Left lung (tissue), 4 donors: ENCODE measurements at regions not wholly inside any gene's neighbourhood (a gene's known extent, or its start where the extent isn't known, plus 50 kb on each side); places are given as distances from the start of the nearest gene placed in this dataset.
A peak's percentile ranks its signal among the peaks of the same experiment; 100 is the strongest.

Experiments
- ATAC-seq: fragments of 200-7000 bp; cut with Tn5 transposase; one replicate; pipeline ENCODE4 v1.9.1; 2020; ENCODE audit warnings: moderate library complexity
- DNase-seq, 4 donors: peaks; one replicate each; pipeline ENCODE4 v3.0.0-alpha.2; 2013 to 2020
- H3K27ac ChIP-seq, 2 donors: fragments of 200-600 bp; sonication (generic) in 1 of 2; one replicate each; pipeline versions ENCODE4 v1.5.0 to v1.8.0; 2020 to 2021
- H3K27me3 ChIP-seq, 2 donors: fragments of 200-600 bp; sonication (generic) in 1 of 2; one replicate each; pipeline versions ENCODE4 v1.5.0 to v1.8.0; 2020 to 2021
- H3K36me3 ChIP-seq, 2 donors: fragments of 200-600 bp; sonication (generic) in 1 of 2; one replicate each; pipeline versions ENCODE4 v1.5.0 to v1.8.0; 2020 to 2021
- H3K4me1 ChIP-seq, 2 donors: fragments of 200-600 bp; one replicate each; pipeline ENCODE4 v1.8.0; 2021
- H3K4me3 ChIP-seq, 2 donors: fragments of 200-600 bp; sonication (generic) in 1 of 2; one replicate each; pipeline versions ENCODE4 v1.5.0 to v1.8.0; 2020 to 2021; ENCODE audit warnings: mild to moderate bottlenecking in 1 of 2
- H3K9me3 ChIP-seq, 2 donors: fragments of 200-600 bp; sonication (generic) in 1 of 2; one replicate each; pipeline versions ENCODE4 v1.5.0 to v1.8.0; 2020 to 2021
- intact Hi-C, 2 donors: fragments of 100-400 bp; cut with DNase I; formaldehyde crosslinking; loops; one replicate each; pipeline versions ENCODE4 v1.11.2 to v1.14.2; 2022
- TF ChIP-seq, protein P1 (sequence below), 2 donors: fragments of 200-600 bp; sonication (generic) in 1 of 2; IDR thresholded peaks; one replicate each; pipeline versions ENCODE4 v1.5.0 to v1.8.0; 2021; ENCODE audit warnings: antibody characterized with exemption in 2 of 2
- donor health status: DM: no; HTN: yes; CAD: no.
- donor health status: DM: no; HTN: no; CAD: no.

- ATAC-seq (peak; percentile 21), DNase-seq (no peak)
- no peaks in the 10 kb centered on the region for H3K9me3 ChIP-seq
- H3K27ac ChIP-seq = no peak overlapping the region
- no peaks in the 10 kb centered on the region for H3K4me1 ChIP-seq
- H3K36me3 ChIP-seq = no peaks in the 10 kb centered on the region
- intact Hi-C loops = no loop called here
- H3K27me3 ChIP-seq = peaks cover 0 to 9% of the 10 kb centered on the region in 2 donors
- no peak overlapping the region for H3K4me3 ChIP-seq
- TF ChIP-seq, protein P1, sequence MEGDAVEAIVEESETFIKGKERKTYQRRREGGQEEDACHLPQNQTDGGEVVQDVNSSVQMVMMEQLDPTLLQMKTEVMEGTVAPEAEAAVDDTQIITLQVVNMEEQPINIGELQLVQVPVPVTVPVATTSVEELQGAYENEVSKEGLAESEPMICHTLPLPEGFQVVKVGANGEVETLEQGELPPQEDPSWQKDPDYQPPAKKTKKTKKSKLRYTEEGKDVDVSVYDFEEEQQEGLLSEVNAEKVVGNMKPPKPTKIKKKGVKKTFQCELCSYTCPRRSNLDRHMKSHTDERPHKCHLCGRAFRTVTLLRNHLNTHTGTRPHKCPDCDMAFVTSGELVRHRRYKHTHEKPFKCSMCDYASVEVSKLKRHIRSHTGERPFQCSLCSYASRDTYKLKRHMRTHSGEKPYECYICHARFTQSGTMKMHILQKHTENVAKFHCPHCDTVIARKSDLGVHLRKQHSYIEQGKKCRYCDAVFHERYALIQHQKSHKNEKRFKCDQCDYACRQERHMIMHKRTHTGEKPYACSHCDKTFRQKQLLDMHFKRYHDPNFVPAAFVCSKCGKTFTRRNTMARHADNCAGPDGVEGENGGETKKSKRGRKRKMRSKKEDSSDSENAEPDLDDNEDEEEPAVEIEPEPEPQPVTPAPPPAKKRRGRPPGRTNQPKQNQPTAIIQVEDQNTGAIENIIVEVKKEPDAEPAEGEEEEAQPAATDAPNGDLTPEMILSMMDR (IDR thresholded peaks at IDR 0.05) = no peak
Measured at GRCh38 chr11:11000579-11001283, 142.9 kb upstream of the ZBED5 start.

DNA sequence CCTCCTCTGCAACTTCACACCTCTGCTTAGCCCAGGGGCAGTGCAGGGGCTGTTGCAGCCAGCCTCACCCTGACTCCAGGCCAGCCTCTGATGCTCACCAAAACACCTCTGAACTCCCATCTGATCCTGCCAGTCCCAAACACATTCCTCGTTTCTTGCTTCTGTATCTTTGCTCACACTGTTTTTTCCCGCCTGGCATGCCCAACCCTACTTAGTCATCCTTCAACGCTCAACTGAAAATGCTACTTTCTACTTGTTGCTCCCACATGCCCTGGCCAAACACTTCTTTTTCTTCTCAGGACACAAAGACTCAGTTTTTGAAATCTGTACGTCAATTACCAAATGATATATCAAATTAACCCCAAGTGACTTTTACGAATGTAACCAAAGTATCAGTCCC is 140.8 kb upstream of the ZBED5 start:
- Histone ChIP-seq H3K27ac (no peak overlapping the region), H3K4me1 (no peaks in the 10 kb centered on the region), H3K36me3 (no peaks in the 10 kb centered on the region), H3K27me3 (peaks cover 0 to 9% of the 10 kb centered on the region in 2 donors), H3K4me3 (no peak overlapping the region), H3K9me3 (no peaks in the 10 kb centered on the region)
- ATAC-seq (no peak), DNase-seq (no peak)
- intact Hi-C loops = no loop called here
- TF ChIP-seq, protein P1 (IDR thresholded peaks at IDR 0.05) = no peak

- no peak overlapping the region for H3K4me3 ChIP-seq
- TF ChIP-seq, protein P1 (IDR thresholded peaks at IDR 0.05) = no peak
- no peak for DNase-seq
- intact Hi-C loops = no loop called here
- H3K9me3 ChIP-seq = no peaks in the 10 kb centered on the region
- no peaks in the 10 kb centered on the region for H3K36me3 ChIP-seq
- no peaks in the 10 kb centered on the region for H3K4me1 ChIP-seq
- ATAC-seq = no peak
- peaks cover 0 to 9% of the 10 kb centered on the region in 2 donors for H3K27me3 ChIP-seq
- no peak overlapping the region for H3K27ac ChIP-seq
Measured at GRCh38 chr11:10996678-10997077, 138.8 kb upstream of the ZBED5 start.

GRCh38 chr11:10993640-10994039 is 135.8 kb upstream of the ZBED5 start:
- peaks cover 0 to 3% of the 10 kb centered on the region in 2 donors for H3K27me3 ChIP-seq
- intact Hi-C loops = no loop called here

DNA sequence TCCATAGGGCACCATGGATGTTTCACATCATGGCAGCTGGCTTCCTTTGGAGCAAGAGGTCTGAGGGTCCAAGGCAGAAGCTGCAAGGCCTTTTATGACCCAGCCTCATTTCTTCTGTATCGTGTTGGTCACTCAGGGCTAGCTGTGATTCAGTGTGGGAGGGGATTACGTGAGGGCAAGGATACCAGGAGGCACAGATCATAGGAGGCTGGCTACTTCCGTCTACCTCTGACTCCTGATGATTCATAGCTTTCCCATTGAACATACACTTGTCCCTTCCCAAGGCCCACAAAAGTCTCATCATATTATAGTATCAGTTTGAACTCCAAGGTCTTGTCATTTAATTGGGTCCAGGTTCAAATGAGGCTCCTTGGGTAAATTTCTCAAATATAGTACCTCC is 135.3 kb upstream of the ZBED5 start:
- H3K9me3 ChIP-seq = no peaks in the 10 kb centered on the region
- no peaks in the 10 kb centered on the region for H3K4me1 ChIP-seq
- H3K4me3 ChIP-seq = no peak overlapping the region
- no peak for DNase-seq
- H3K27me3 ChIP-seq = no peaks in the 10 kb centered on the region
- no peaks in the 10 kb centered on the region for H3K36me3 ChIP-seq
- intact Hi-C loops = no loop called here
- TF ChIP-seq, protein P1 (IDR thresholded peaks at IDR 0.05) = no peak
- no peak for ATAC-seq
- no peak overlapping the region for H3K27ac ChIP-seq

More at GRCh38 chr11:10993640-10994039, 135.8 kb upstream of the ZBED5 start:
- DNase-seq (no peak), ATAC-seq (no peak)
- TF ChIP-seq, protein P1 (IDR thresholded peaks at IDR 0.05) = no peak
- H3K27ac ChIP-seq = no peak overlapping the region
- H3K36me3 ChIP-seq = no peaks in the 10 kb centered on the region
- H3K4me1 ChIP-seq = no peaks in the 10 kb centered on the region
- no peak overlapping the region for H3K4me3 ChIP-seq
- H3K9me3 ChIP-seq = no peaks in the 10 kb centered on the region
